ENCODE measurements at regions not wholly inside any gene's neighbourhood (a gene's known extent, or its start where the extent isn't known, plus 50 kb on each side); places are given as distances from the start of the nearest gene placed in this dataset.
A peak's percentile ranks its signal among the peaks of the same experiment; 100 is the strongest.

- no peak for DNase-seq (ENCODE audit: low spot score)
These were observed 64.7 kb downstream of the ARRDC4 start for GRCh38 chr15:98025237-98025636.

DNA sequence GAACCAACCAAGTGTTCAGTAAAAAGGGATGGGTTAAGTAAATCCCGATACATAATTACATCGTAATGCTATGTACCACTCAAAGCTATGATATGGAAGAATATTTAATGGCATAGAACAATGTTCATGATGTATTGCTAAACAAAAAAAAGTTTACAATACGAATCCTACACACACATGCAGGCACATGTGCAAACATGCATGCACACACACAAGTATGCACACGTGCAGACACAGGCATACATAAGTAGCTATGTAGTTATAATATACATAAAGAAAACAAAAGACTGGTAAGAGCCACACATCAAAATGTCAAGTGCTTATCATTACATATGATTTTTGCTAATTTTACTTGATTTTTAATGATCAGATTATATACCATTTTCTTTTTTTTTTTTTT lies 74.2 kb downstream of the ARRDC4 start:
- DNase-seq (ENCODE audit: low spot score): no peak

- DNase-seq (ENCODE audit: low spot score): no peak
These were observed 74.6 kb downstream of the ARRDC4 start for GRCh38 chr15:98035134-98035533.

DNA sequence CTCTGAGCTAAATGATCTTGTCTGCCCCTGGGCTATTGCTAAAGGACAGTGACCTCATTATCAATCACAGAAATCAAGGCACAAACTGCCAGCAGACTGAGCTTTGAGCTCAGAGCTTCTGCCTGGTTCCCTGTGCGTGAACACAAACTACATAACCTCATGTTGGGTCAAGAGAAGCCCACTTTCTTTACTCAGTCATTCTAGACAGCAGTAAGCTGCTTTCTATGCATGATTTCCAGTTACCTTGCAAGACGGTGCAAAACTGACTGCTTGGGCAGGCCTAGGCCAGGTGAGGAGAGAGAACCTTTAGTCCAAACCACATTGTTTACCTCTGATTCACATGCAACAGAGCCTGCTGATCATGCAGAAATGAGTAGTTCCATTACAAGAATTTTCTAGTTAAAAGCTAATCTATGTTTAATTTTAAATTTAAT lies 75.1 kb downstream of the ARRDC4 start:
- no peak for DNase-seq (ENCODE audit: low spot score)

DNA sequence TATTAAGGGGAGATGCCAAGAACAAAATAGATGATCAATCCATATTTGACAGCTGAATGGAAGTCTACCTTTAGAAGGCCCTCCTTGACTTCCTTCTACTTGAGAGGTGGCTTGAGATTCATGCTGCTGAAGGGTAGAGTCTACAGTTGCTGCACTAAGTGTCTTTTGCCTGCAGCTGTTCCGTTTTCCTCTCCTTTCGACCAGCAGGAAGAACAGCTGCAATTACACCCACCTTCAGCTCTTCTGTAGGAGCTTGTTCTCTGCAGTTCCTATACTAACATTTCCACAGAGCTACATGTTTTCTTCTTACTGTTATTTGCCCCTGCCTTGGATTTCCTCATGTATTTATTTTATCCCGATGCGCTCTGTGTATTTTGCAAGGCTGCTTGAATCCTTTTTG lies 79.1 kb downstream of the ARRDC4 start:
- DNase-seq (ENCODE audit: low spot score): no peak

- DNase-seq (ENCODE audit: low spot score): no peak
These were observed 79.6 kb downstream of the ARRDC4 start for GRCh38 chr15:98040146-98040545.

DNA sequence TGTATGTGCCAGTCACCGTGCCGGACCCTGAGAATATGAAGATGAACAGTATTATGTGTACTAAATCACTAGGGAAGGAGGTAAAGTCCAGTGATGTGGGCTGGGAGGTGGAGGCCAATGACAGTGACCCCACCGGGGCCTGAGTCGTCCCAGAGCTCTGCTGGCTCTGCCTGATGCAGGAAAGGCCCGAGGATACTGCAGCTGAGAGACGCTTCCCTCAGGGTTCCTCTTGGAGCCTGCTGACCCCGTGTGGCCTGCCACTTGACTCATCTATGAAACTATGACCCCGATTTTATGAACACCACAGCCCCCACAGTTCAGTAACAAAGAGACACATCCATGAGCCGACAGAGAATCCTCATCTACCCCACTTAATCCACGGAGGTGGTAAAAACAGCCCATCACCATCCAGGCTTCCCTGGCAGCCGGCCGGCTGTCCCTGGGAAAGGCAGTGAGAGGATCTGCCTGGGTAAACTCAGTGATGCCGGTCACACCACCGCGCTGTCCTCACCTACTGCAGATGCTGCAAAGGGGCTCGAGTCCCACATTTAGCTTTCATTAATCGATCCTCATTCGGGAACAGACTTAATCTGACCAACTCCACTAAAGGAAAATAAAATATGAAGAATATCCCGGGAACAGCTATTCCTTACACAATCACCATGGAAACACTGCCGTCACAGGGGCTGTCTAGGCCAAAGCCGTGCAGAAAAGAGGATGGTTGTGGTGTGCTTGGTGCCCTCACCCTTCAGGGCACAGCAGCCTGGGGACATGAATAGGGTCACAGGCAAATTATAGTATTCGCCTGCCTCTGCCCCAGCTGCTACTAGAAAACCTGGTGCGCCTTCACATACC lies 82.9 kb downstream of the ARRDC4 start:
- no peak for DNase-seq (ENCODE audit: low spot score)

DNA sequence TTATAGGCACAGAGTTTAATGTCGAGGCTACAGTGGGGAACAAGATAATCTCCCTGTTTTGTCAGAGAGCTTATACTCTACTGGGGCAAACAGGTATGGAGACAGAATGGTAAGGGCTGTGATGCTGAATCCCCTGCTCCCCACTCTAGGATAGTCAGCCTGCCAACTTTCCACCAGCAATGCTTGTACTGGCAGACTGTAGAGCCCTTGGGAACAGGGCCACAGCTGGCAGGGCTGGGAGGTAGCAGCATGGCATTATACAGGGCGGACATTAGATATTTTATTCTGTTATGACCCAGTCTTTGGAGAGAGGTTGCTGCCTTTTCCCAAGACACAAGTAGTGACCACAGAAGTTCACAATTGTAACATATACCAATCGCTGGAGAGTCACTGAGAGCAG lies 91.2 kb downstream of the ARRDC4 start:
- DNase-seq (ENCODE audit: low spot score): no peak

DNA sequence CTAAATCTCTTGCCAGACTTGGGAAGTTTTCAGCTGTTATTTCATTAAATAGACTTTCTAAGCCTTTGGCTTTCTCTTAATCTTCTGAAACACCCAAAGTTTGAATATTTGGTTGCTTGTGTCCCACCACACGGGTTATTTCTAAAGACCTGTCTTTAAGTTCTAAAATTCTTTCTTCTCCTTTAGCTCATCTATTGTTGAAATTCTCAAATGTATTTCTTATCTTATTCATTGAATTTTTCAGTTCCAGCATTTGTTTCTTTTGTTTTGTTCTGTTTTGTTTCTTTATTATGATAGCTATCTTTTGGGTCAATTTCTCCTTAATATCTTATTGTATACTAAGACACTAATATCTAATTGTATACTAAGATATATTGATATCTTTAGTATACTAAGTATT lies 97.0 kb downstream of the ARRDC4 start:
- DNase-seq (ENCODE audit: low spot score): no peak

DNA sequence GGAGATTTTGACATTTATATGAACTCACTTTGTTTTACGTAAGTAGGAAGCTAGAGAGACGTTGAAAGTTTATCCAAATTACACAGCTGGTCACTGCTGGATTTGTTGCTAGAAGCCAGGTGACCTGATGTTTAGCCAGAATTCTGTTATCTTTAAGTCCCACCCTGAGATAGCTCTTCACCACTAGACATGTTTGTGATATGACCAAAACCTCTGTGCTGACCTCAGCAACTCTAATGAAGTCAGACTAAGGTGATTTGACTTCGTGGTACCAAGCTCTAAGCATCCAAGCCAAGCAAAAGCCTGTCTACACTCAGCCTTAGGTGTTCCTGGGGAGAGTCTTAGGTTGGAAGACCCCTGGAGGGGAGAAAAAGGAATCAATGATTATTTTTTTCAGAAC lies 102.4 kb downstream of the ARRDC4 start:
- DNase-seq (ENCODE audit: low spot score): no peak

DNA sequence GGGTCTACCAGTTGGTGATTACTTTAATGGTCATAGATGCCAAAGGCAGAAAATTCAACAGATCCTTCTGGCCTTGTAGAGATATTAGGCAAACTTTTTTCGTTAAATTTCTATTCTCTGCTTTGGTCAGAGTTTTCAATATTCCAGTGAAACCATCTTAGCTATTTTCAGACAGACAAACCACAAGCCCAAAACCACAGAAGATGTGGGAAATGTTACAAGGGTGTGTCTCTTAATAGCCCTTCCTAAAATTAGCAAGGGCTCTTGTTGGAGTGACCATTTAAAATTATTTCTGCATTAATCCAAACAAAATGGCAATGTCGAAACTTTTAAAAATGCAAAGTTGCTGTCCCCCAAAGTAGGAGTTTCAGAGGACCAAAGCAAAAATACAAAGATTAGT lies 102.8 kb downstream of the ARRDC4 start:
- no peak for DNase-seq (ENCODE audit: low spot score)

- no peak for DNase-seq (ENCODE audit: low spot score)
These were observed 103.4 kb downstream of the ARRDC4 start for GRCh38 chr15:98063871-98064270.

DNA sequence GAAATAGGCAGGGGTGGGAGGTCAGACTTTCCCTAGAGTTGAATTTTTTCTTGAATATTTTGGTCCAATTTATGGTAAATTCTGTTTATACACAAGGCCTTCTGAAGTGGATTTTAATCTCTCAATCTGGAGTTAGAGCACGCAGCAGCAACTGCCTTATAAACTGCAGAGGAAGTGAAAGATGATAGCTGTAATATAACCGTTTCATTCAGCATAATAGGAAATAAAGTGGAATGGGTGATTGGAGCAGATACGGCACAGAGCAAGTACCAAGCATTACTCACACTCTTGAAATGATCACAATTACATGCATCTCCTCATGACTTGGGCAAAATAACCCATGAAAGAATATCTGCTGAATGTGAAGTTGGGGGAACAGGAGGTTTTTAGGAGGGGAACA lies 106.8 kb downstream of the ARRDC4 start:
- no peak for DNase-seq (ENCODE audit: low spot score)

- no peak for DNase-seq (ENCODE audit: low spot score)
These were observed 108.8 kb downstream of the ARRDC4 start for GRCh38 chr15:98069256-98069655.

GRCh38 chr15:98070137-98070536 lies 109.6 kb downstream of the ARRDC4 start:
- no peak for DNase-seq (ENCODE audit: low spot score)

- no peak for DNase-seq (ENCODE audit: low spot score)
These were observed 111.3 kb downstream of the ARRDC4 start for GRCh38 chr15:98071786-98072185.

GRCh38 chr15:98075441-98075840 lies 114.9 kb downstream of the ARRDC4 start:
- no peak for DNase-seq (ENCODE audit: low spot score)

- peak; percentile 40 for DNase-seq (ENCODE audit: low spot score)
These were observed 115.7 kb downstream of the ARRDC4 start for GRCh38 chr15:98076021-98076816.

GRCh38 chr15:98077186-98077585 lies 116.7 kb downstream of the ARRDC4 start:
- peak; percentile 57 for DNase-seq (ENCODE audit: low spot score)

DNA sequence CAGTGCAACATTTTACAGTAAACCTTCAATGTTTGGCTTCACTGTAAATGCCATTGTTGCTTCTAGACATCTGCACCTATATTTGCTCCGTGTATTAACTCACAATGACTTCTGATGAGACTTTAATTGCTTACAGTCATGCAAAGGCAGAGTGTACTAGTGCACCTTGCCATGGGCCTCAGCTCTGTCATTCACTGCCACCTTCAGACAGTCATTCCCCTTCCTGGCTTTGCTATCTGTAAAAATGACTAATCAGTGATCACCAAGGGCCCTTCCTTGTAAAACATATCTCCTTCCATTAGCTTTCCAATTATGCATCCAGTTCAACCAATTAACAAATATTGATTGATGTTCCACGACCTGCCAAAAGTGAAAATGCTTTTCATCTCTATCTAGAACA lies 120.3 kb downstream of the ARRDC4 start:
- no peak for DNase-seq (ENCODE audit: low spot score)

- no peak for DNase-seq (ENCODE audit: low spot score)
These were observed 122.9 kb downstream of the ARRDC4 start for GRCh38 chr15:98083203-98083910.

GRCh38 chr15:98085003-98085639 lies 124.6 kb downstream of the ARRDC4 start:
- peak; percentile 39 for DNase-seq (ENCODE audit: low spot score)
